ENCODE measurements at regions not wholly inside any gene's neighbourhood (a gene's known extent, or its start where the extent isn't known, plus 50 kb on each side); places are given as distances from the start of the nearest gene placed in this dataset.

GRCh38 chr5:89072842-89073672 is 190.1 kb upstream of the MEF2C start:
- TF ChIP-seq FOS (IDR thresholded peaks at IDR 0.05; ENCODE audit: low read depth, low read length) (no peak), CTCF (conservative IDR thresholded peaks at IDR 0.05; ENCODE audit: low read depth, low read length) (no peak), RCOR1 (IDR thresholded peaks at IDR 0.05; ENCODE audit: insufficient replicate concordance, low read length) (no peak), POLR2A (IDR thresholded peaks at IDR 0.05; ENCODE audit: low read depth, low read length) (no peak), RFX5 (IDR thresholded peaks at IDR 0.05; ENCODE audit: low read depth, low read length) (no peak), MAFK (IDR thresholded peaks at IDR 0.05; ENCODE audit: low read depth, low read length) (no peak), NFE2L2 (IDR thresholded peaks at IDR 0.05; ENCODE audit: low read depth, low read length) (no peak), MXI1 (IDR thresholded peaks at IDR 0.05; ENCODE audit: borderline replicate concordance, low read depth, low read length) (no peak), USF2 (IDR thresholded peaks at IDR 0.05; ENCODE audit: low read depth, low read length) (no peak), SMC3 (IDR thresholded peaks at IDR 0.05; ENCODE audit: low read depth, low read length) (no peak), CHD1 (IDR thresholded peaks at IDR 0.05; ENCODE audit: low read depth, low read length) (no peak)
